ENCODE measurements at regions not wholly inside any gene's neighbourhood (a gene's known extent, or its start where the extent isn't known, plus 50 kb on each side); places are given as distances from the start of the nearest gene placed in this dataset.

DNA sequence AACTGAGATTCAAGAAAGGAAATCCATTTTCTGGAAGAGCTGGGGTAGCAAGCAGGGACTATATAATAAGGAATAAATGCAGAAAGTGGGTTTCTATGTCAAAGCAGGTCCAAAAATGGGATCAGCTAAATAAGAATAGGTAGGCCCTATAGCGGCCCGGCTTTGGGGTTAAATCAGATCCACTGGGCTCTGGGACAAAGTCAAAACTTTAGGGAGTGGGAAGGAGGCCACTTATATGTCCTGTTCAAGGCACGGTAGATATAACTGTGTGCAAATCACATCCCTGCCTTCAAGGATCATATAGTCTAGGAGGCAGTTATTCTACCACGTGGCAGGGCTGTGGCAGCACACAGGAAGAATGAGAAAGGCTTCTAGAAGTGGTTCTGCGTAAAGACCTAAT lies 191.4 kb upstream of the CDYL start:
- no peak for DNase-seq

- no peak for DNase-seq
Measured at GRCh38 chr6:4582506-4583417, 193.4 kb upstream of the CDYL start.

- no peak for DNase-seq
Measured at GRCh38 chr6:4581468-4582385, 194.5 kb upstream of the CDYL start.

DNA sequence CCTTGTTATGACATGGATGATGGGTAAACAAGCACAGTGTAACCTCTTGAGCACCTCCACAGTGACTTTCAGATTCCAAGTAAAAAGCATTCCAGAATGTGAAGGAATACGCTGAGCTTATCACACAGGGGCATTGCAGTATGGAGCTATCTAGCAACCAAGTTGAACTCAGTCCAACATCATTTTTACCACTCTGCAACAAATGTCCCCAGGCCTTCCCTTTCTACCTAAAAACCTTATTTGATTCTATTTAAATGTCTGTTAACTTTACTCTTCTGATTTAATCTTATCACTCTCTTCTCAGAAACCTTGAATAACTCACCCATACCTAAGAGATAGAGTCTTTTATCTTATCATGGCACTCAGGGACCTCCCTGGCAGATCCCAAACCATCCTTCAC lies 195.8 kb upstream of the CDYL start:
- no peak for DNase-seq

- no peak for DNase-seq
Measured at GRCh38 chr6:4577406-4577805, 198.8 kb upstream of the CDYL start.

- DNase-seq = no peak
Measured at GRCh38 chr6:4575714-4576113, 200.5 kb upstream of the CDYL start.

- DNase-seq = no peak
Measured at GRCh38 chr6:4574007-4574406, 202.2 kb upstream of the CDYL start.

DNA sequence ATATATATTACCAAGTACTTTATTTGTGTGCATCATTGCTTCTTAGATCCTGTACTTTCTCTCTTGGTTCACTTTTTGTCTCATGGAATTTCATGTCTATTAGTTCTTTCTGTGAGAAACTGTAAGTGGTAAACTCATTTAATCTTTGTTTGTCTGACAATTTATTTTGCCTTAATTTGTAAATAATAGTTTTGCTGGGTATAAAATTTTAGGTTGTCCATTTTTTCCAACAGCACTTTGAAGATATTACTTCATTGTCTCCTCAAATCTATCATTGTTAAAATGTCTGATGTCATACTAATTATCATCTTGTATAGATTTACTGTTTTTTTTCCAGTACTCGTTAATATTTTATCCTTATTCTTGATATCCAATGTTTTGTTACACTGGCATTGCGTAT lies 205.2 kb upstream of the CDYL start:
- DNase-seq = no peak

GRCh38 chr6:4568138-4568537 lies 208.1 kb upstream of the CDYL start:
- no peak for DNase-seq

DNA sequence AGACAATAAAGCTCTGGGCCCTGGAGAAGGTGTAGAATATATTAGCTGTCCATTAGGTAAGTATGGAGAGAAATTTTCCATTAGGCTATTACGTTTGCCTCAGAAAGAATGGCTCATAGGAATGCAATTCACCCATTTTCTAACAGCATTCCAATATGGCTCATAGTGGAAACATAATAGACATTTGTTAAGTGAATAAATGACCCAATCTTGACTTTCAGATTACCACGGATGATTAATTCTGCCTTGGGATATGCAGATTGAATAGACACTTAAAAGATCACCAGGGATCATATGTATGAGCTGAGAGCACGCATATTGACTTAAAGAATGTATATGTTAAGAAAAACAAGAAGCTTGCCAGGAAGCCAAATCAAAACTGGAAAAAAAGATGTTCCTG lies 209.1 kb upstream of the CDYL start:
- DNase-seq = no peak

- DNase-seq = no peak
Measured at GRCh38 chr6:4565301-4566250, 210.6 kb upstream of the CDYL start.

- DNase-seq = no peak
Measured at GRCh38 chr6:4564801-4565271, 211.4 kb upstream of the CDYL start.

DNA sequence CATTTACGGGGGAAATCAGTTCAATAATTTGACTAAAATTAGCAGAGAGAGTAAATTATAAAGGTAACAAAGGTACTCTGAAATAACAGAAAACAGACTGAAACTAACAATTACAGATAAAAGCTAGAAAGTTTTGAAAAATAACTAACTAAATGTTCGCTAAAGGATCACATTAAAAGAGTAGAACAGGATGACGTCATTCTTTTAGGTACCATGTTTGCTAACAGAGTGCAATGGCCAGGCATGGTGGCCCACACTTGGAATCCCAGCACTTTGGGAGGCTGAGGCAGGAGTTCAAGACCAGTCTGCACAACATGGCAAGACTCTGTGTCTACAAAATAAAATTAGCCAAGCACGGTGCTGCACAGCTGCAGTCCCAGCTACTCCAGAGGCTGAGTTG lies 212.3 kb upstream of the CDYL start:
- DNase-seq = no peak

GRCh38 chr6:4563156-4563555 lies 213.0 kb upstream of the CDYL start:
- DNase-seq = no peak

DNA sequence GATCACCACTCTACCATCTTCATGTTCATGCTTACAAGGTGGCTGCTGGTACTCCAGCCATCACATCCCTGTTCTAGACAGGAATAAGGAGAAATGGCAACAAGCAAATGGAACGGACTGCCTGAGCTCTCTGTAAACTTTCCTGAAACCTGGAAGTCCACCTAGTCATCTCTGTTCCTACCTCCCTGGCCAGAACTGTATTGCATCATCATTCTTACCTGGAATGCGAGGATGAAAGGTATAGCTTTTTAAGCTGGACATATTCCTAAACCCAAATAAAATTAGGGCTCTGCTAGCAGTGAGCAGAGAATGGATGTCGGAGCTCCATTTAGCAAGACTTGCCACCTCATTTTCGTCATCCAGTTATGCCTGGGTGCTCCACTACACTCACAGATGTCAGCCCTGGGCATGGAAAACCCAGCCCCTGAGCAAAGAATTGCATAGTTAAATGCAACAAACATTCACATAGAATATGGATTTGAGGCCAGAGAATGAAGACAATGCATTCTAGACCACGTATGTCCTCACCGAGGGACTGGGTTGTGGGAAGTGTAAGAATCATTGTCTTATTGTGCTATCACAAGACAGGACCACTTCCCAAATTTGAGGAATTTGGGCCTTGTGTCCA lies 214.3 kb upstream of the CDYL start:
- DNase-seq = no peak

- no peak for DNase-seq
Measured at GRCh38 chr6:4561078-4561435, 215.1 kb upstream of the CDYL start.

GRCh38 chr6:4560221-4561077 lies 215.8 kb upstream of the CDYL start:
- DNase-seq = no peak

DNA sequence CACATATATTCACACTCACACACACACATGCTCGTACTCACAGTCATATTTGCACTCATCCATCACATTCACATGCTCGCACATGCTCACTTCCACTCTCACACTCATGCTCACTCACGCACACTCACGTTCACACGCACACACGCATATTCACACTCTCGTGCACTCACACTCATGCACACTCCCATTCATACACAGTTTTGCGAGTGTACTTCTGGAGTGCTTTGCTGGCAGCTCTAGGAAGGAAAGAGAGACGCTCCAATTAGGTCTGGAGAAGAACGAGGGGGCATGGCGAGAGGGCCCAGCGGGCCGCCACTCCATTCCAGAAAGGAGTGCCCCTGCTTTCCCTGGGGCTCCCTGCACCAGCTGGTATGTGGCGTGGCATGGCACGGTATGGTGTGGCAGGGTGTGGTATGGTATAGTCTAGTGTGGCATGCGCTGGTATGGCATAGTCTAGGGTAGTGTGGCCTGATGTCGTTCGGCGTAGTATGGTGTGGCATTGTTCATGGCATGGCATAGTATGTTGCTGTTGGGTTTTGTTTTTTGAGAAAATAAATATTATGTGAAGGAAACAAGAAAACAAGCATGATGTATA lies 216.8 kb upstream of the CDYL start:
- no peak for DNase-seq

GRCh38 chr6:4554645-4555044 lies 221.6 kb upstream of the CDYL start:
- no peak for DNase-seq

GRCh38 chr6:4553387-4553786 lies 222.8 kb upstream of the CDYL start:
- no peak for DNase-seq

DNA sequence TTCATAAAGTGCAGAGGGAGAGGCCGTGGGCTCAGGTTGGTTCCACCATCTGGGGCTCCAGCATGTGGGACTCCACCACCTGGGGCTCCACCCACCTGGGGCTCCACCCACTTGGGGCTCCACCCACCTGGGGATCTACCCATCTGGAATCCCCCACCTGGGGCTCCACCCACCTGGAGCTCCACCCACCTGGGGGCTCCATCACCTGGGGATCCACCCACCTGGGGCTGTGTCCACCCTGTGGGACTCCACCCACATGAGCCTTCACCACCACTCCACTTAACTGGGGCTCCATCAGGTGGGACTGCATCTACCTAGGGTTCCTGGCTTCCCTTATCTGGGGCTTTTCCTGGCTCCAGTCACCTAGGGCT lies 226.0 kb upstream of the CDYL start:
- no peak for DNase-seq
